Esophagus muscularis mucosa (tissue), 3 donors: ENCODE measurements at regions not wholly inside any gene's neighbourhood (a gene's known extent, or its start where the extent isn't known, plus 50 kb on each side); places are given as distances from the start of the nearest gene placed in this dataset.

ENCODE experiments used
- POLR2A ChIP-seq: fragments of 450-650 bp; IDR thresholded peaks from one replicate; pipeline ENCODE4 v1.6.1; 2017; ENCODE audit warnings: antibody characterized with exemption, moderate library complexity, mild to moderate bottlenecking, low read depth
- TF ChIP-seq, protein P1 (sequence below), 3 experiments: fragments of 200-600 bp in 2 of 3; fragments of 450-650 bp in 1 of 3; sonication (generic) in 2 of 3; IDR thresholded peaks; one replicate each; pipeline ENCODE4 v1.5.1; 2017 to 2019; ENCODE audit warnings: antibody characterized with exemption in 3 of 3, mild to moderate bottlenecking in 2 of 3, moderate library complexity in 1 of 3

DNA sequence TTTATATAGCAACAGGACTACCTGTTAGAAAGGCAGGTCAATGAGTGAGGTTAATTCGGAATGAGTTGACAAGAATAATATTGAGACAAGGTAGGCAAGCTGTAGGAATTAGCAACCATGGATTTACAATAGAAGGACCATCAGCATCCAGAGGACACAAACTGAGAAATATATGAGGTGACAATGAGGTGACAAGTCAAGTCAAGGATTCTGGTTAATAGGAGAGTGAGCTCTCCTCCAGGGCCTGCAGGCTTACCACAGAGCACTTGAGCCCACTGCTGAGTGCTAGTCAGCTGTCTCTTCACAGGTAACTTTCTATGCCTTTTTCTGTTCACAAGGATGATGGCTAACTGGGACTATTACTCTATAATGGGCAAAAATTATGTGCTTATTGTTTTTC lies 227.2 kb downstream of the MRPS30 start:
- TF ChIP-seq, protein P1, sequence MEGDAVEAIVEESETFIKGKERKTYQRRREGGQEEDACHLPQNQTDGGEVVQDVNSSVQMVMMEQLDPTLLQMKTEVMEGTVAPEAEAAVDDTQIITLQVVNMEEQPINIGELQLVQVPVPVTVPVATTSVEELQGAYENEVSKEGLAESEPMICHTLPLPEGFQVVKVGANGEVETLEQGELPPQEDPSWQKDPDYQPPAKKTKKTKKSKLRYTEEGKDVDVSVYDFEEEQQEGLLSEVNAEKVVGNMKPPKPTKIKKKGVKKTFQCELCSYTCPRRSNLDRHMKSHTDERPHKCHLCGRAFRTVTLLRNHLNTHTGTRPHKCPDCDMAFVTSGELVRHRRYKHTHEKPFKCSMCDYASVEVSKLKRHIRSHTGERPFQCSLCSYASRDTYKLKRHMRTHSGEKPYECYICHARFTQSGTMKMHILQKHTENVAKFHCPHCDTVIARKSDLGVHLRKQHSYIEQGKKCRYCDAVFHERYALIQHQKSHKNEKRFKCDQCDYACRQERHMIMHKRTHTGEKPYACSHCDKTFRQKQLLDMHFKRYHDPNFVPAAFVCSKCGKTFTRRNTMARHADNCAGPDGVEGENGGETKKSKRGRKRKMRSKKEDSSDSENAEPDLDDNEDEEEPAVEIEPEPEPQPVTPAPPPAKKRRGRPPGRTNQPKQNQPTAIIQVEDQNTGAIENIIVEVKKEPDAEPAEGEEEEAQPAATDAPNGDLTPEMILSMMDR (IDR thresholded peaks at IDR 0.05), result no peak
- no peak for TF ChIP-seq POLR2A
